COLO668 (cell line): ENCODE measurements at regions not wholly inside any gene's neighbourhood (a gene's known extent, or its start where the extent isn't known, plus 50 kb on each side); places are given as distances from the start of the nearest gene placed in this dataset.
"Not testable (repeated sequence)": the region's sequence is repeated elsewhere in the genome, so short reads cannot be mapped to it uniquely, and the experiment has no call there.

Source experiments
- DNase-seq: peaks from one replicate; lab custom pipeline; 2025; ENCODE audit not compliant: unreplicated experiment; lab: John Stamatoyannopoulos, UW

GRCh38 chr2:116318551-116318950 is 1495.9 kb upstream of the DDX18 start:
- DNase-seq = not testable (repeated sequence)

- DNase-seq = no peak
Measured at GRCh38 chr2:116319001-116319400, 1495.5 kb upstream of the DDX18 start.

- no peak for DNase-seq
Measured at GRCh38 chr2:116319935-116320334, 1494.6 kb upstream of the DDX18 start.

GRCh38 chr2:116329280-116329679 is 1485.2 kb upstream of the DDX18 start:
- DNase-seq = no peak

- no peak for DNase-seq
Measured at GRCh38 chr2:116340690-116341089, 1473.8 kb upstream of the DDX18 start.

GRCh38 chr2:116366212-116366611 is 1448.3 kb upstream of the DDX18 start:
- DNase-seq = no peak

- no peak for DNase-seq
Measured at GRCh38 chr2:116378786-116379185, 1435.7 kb upstream of the DDX18 start.

GRCh38 chr2:116411211-116411610 is 1403.3 kb upstream of the DDX18 start:
- DNase-seq = no peak

GRCh38 chr2:116413659-116414058 is 1400.8 kb upstream of the DDX18 start:
- no peak for DNase-seq

GRCh38 chr2:116416731-116417377 is 1397.6 kb upstream of the DDX18 start:
- DNase-seq = no peak

GRCh38 chr2:116435648-116436047 is 1378.8 kb upstream of the DDX18 start:
- no peak for DNase-seq

- no peak for DNase-seq
Measured at GRCh38 chr2:116440104-116440653, 1374.3 kb upstream of the DDX18 start.

GRCh38 chr2:116442418-116442817 is 1372.1 kb upstream of the DDX18 start:
- DNase-seq = no peak

GRCh38 chr2:116444256-116444872 is 1370.1 kb upstream of the DDX18 start:
- DNase-seq = no peak

GRCh38 chr2:116450990-116451389 is 1363.5 kb upstream of the DDX18 start:
- no peak for DNase-seq

- no peak for DNase-seq
Measured at GRCh38 chr2:116452651-116453050, 1361.8 kb upstream of the DDX18 start.

- DNase-seq = no peak
Measured at GRCh38 chr2:116456429-116456828, 1358.1 kb upstream of the DDX18 start.

GRCh38 chr2:116467243-116467642 is 1347.2 kb upstream of the DDX18 start:
- DNase-seq = no peak

GRCh38 chr2:116477229-116477628 is 1337.3 kb upstream of the DDX18 start:
- no peak for DNase-seq

GRCh38 chr2:116487336-116487735 is 1327.2 kb upstream of the DDX18 start:
- no peak for DNase-seq

GRCh38 chr2:116489292-116489691 is 1325.2 kb upstream of the DDX18 start:
- no peak for DNase-seq

GRCh38 chr2:116489944-116490343 is 1324.5 kb upstream of the DDX18 start:
- no peak for DNase-seq
